CD4-positive, alpha-beta T cell treated with Interleukin-2 at 100 ng/mL for 4 hours (primary cell): ENCODE measurements at regions not wholly inside any gene's neighbourhood (a gene's known extent, or its start where the extent isn't known, plus 50 kb on each side); places are given as distances from the start of the nearest gene placed in this dataset.
"Not testable (repeated sequence)": the region's sequence is repeated elsewhere in the genome, so short reads cannot be mapped to it uniquely, and the experiment has no call there.

Experiments used
- DNase-seq: peaks from one replicate; pipeline ENCODE4 v3.0.0-alpha.2; 2020; ENCODE audit warnings: low spot score

DNA sequence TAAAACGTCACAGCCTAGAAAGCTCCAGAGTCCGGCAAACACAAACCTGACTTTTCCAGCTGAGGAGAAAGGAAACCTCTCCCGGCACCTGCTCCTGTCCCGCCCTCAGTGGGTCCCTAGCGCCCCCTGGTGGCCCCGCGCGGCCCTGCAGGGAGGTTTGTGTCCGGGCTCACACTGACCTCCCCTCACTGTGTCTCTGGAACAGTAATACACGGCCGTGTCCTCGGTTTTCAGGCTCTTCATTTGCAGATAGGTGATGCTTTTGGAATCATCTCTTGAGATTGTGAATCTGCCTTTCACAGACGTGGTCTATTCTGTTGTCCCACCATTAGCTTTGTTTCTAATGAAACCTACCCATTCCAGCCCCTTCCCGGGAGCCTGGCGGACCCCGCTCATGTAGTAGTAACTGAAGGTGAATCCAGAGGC lies 731.2 kb downstream of the TMEM121 start:
- peak; percentile 64 for DNase-seq

DNA sequence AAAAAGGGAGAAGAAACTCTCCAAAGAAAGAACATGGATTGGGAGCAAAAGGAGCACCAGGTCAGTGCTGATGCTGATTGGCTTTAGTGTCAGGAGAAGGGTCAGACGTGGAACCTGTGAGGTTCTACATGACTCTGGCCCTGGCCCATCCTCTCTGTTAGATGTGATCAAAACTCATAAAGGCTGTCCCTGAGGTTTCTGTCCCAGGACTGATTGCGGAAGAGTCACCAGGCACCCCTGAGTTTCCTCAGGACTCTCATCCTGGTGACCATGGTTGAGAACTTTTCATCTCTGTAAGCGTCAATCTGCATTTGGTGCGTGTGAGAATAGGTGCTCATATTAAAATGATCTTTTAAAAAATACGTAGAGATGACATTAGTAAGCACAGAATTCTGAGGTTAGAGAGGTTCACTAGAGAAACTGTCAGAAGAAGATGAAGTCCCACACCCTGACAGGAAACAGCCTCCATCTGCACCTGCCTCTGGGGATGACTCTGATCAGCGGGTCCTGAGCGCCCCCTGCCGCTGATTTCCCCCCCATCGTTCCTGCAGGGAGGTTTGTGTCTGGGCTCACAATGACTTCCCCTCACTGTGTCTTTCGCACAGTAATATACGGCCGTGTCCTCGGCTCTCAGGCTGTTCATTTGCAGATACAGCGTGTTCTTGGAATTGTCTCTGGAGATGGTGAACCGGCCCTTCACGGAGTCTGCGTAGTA lies 741.8 kb downstream of the TMEM121 start:
- peak; percentile 77 for DNase-seq

DNA sequence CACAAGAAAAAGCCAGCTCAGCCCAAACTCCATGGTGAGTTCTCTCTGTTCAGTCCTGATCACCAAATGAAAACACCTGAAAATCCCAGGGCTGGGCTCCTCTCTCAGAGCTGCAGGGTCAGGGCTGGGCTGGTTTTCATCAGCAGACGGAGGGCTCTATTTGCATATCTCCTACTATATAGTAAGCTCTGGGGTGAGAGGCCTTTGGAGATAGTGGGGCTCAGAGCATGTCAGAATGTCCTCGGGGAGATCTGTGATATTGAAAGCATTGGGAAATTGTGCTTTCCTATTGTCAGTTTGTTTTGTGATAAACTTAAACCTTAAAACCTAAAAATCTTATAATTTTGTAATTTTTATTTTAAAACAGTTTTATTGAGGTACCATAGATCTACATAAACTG lies 742.6 kb downstream of the TMEM121 start:
- DNase-seq, result no peak

DNA sequence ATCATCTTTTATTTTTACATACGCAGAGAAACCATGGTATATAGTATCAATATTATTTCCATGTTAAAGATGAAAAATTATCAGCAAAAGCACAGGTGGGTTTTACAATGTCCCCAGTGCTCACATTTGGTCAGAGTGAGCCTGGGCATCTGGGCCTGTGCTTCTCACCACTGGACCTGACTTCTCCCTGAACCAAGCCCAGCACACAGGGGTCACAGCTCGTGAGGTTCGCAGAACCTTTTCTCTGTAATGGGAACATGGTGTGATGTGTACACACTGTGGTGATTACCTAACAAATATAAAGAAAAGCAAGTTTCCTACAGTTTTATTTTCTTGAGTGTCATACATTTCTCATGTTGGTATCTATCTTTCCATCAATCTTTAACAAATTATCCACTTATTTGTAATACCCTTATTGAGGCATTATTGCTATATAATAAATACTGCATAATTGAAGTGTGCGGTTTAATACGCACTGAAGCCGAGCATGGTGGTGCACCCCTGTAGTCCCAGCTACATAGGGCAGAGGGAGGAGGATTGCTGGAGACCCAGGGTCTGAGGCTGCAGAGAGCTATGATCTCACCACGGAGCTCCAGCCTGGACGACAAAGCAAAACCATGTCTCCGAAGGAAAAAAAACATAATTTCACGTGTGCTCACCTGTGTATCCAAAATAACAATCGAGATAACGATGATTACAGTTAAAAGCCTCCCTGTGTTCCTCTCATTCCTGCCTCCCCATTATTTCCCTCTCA lies 743.2 kb downstream of the TMEM121 start:
- DNase-seq, result no peak

DNA sequence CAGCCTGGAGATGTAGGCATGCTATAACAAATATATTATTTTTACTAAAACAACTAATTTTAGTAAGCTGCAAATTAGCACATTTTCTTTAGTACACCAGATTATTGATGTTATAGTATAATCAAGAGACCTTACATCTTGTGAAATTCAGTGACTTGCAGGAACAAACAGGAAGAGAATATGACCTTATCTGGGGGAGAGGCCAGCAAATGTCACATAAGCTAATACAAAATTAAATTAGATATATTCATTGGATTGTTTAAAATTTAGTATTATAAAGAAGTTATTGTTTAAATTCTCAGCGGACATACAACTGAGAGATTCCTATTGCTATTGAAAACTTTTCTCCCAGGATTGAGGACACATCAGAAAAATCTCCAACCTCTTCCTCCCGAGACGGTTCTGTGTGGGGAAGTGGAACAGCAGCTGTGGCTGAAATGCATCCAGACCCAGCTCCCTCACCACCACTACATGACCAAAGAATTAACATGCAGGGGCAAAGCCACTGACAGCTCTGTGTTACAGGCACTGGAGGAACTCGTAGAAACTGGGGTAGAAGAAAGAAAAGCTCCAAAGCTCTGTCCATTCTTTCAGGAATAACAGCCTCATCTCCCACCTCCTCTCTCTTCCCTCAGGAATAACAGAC lies 744.2 kb downstream of the TMEM121 start:
- DNase-seq, result not testable (repeated sequence)

DNA sequence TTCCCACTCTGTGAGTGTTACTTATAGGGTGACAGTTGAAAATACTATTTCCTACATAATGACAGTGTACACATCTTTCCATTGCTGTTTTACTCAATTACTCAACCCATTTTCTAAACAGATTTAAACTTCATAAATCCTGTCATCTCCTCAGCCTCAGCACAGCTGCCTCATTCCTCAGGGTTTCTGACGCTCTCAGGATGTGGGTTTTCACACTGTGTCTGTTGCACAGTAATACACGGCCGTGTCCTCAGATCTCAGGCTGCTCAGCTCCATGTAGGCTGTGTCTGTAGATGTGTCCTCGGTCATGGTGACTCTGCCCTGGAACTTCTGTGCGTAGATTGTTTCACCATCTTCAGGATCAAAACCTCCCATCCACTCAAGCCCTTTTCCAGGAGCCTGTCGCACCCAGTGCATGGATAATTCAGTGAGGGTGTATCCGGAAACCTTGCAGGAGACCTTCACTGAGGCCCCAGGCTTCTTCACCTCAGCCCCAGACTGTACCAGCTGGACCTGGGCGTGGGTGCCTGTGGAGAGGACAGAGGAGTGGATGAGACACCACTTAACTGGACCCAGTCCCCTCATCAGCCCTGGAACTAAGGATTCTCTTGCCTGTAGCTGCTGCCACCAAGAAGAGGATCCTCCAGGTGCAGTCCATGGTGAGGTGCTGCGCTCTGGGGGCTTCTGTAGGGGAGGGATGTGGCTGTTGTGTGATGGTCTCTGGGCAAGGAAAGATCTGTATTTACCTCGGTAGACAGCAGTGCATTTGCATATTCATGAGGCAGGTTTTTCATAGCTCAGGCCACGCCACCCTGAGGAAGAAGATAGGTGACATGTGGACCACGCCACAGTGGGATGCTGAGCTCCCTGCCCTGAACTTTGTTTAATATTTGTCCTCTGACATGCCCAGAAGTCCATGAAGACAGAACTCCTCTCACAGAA lies 750.2 kb downstream of the TMEM121 start:
- DNase-seq, result no peak

DNA sequence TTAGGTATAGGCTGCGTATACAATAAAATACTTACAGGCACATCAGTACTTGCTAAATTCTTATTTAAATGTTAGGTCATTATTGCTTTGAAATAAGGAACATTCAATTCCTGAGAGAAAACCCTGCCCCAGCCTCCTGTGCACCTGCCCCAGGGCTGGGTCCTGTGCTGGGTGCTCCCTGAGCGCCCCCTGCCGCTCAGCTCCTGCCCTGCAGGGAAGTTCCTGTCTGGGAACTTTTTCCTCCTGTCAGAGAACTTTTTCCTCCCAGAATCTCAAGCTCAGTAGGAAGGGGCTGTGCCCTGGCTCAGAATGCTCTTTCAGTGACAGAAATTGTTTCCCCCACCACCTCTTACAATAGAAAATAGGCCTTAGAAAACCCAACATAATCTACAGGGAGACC lies 751.1 kb downstream of the TMEM121 start:
- no peak for DNase-seq

DNA sequence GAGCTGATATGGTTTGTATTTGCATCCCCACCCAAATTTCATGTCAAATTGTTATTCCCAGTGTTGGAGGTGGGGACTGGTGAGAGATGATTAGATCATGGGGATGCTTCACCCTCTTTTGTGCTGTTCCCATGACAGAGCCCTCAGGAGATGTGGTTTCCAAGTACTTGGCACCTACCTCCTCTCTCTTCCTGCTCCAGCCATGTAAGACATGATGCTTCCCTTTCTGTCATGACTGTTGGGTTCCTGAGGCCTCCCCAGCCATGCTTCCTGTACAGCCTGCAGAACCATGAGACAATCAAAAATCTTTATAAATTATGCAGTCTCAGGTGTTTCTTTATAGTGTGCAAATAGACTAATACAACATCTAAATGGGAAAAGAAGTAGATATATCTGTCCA lies 754.5 kb downstream of the TMEM121 start:
- DNase-seq, result no peak

DNA sequence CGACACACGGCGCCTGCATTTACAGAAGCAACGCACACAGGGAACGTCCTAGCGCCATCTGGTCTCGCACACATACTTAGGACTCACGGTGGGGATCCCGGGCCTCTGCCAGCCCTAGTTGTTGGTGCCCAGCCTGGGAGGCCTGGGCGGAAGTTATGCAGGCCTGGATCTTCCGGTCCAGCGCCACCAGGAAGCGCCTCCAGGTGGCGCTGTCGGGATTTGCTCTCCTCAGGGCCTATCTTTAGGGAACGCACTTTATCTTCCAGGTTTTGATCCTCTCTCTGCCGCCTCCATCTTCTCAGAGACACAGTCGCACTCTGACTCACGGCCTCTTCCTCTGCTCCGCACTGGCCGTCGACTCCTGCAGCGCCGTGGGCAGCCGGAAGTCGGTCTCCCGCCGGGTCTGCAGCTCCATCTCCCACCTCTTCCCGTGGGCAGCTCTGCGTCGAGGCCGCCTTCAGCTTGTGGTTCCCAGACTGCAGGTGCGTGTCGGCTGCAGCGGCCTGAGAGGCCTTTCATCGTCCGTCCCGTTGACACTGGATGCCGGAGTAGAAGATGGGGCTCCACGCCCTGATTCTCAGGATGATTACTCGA lies 760.4 kb downstream of the TMEM121 start:
- DNase-seq, result no peak

DNA sequence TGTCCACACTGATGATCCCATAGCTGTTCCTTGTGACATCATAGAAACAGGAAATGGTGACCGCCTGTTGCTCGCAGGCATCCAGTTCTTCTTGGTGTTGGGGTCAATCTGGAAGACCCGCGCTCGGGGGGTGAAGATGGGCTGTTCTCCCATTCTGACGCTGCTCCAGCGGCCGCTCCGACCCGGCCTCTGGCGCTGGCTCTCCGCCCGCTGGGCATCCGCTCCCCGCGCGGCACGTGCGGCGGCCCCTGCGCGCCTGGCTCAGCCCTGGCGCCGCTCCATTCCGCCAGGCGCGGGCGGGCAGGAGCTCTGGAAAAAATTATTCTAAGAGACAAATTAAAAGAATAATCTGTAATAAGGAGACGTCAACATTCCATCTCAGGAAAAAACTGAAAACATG lies 761.1 kb downstream of the TMEM121 start:
- no peak for DNase-seq

DNA sequence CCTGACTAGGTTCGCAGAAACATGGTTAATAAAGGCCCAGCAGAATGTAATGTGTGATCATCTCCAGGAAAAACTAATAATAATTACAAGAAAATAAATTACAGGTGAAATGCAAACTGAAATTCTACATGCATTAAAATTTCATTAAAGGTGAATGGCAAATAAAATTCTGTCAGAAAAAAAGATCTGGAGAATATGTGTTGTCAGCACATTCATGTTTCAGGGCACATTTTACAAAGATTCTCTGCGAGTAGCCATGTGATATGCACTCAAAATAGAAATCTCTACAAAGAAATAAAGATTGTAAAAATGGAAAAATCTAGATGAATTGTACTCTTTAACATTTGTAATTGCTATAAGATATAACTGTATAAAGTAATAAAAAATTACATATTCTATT lies 765.2 kb downstream of the TMEM121 start:
- no peak for DNase-seq

DNA sequence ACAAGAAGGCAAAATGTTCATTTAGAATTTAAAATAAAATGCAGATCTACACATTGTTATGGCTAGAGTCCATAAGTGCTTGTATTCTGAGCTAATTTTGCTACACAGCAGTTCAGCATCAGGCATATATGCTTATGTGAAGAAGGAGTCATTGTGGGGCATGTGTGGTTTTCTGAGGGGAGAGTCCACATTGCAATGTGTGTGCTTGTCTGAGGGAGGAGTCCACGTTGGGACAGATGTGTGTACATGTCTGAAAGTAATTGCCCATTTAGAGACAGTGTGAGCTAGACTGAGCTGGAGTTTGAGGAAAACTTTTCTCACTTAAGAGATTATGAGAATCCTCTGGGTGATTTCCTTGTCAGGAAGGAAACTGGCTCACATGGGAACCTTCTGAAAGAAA lies 767.9 kb downstream of the TMEM121 start:
- no peak for DNase-seq

DNA sequence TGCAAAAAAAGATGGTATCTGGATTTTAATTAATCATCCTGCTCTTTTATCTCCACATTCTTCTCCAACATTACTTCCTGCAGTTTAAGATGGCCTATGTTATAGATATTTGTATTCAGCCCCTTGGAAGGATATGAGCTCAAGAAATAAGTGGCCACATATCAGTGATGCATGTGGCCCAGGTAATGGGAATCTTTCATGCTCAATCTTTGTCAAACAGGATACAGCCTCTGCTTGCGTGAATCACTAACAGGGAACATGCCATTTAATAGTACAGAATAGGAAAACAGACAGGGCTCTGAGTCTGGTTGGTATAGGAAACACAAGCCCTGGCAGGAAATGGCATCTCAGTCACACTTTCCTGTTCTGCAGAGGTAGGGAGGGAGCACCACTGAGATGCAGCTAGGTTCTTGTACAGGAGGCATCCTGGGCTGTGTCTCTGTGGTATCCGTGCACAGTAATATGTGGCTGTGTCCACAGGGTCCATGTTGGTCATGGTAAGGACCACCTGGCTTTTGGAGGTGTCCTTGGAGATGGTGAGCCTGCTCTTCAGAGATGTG lies 774.6 kb downstream of the TMEM121 start:
- DNase-seq, result not testable (repeated sequence)

DNA sequence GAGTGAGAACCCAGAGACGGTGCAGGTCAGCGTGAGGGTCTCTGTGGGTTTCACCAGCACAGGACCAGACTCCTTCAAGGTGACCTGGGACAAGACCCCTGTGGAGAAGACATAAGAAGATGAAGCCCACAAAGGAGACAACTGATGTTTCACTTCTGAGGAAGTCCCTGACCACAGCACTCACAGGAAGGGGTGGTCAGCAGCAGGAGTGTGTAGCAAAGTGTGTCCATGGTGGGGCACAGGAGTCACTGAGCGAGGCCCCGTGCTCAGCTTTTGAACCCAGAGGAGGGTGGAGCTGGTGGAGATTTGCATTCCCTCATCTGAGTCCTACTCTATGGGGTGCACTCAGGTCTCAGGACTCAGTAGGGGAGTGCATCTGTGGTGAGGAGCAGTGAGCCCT lies 775.2 kb downstream of the TMEM121 start:
- not testable (repeated sequence) for DNase-seq

DNA sequence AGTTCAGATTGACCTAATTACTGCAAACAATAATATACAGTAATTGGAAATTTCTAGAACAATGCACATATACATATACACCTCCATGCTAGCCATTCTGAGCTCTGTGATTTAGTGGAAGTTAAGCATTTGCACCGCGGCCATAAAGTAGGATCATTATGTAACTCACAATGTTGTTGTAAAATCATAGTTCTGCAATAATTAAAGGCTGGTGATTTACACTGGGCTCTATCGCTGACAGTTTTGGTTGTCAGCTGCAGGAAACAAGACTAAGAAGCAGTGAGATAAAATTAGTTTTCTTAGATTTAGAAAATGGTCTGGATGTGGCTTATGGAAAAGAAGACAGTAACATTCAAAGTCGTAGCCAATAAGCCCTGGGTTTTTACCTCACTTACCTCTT lies 776.3 kb downstream of the TMEM121 start:
- DNase-seq, result no peak

DNA sequence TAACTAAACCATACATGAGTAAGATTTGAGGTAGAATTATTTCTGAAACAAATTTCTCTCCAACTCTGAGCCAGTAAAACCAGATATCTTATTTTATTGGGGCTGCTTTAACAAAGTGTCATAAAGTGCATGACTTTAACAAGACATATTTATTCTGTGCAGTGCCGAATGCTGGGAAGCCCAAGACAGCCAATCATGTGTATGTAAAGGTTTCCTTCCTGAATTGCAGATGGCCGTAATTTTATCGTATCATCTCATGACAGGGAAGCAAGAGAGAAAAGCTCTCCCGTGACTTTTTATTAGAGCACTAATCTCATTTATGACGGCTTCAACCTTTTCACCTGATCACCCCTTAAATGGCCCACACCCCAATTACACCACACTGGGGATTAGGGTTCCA lies 777.9 kb downstream of the TMEM121 start:
- DNase-seq, result no peak

DNA sequence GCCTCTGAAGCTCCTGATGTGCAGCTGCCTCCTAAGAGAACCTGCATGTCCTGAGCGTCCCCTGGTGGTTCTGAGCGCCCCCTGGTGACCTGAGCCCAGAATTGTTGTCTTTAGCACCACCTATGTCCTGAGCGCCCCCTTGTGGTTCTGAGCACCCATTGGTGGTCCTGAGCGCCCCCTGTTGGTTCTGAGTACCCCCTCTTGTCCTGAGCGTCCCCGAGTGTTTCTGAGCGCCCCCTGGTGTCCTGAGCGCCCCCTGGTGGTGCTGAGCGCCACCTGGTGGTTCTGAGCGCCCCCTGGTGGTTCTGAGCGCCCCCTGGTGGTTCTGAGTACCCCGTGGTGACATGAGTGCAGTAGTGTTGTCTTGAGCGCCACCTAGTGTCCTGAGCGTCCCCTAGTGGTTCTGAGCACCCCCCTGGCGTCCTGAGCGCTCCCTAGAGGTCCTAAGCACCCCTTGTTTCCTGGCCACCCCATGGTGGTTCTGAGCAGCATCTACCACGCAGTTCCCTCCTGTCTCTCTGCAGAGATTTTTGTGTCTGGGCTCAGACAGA lies 782.5 kb downstream of the TMEM121 start:
- DNase-seq, result peak; percentile 56

DNA sequence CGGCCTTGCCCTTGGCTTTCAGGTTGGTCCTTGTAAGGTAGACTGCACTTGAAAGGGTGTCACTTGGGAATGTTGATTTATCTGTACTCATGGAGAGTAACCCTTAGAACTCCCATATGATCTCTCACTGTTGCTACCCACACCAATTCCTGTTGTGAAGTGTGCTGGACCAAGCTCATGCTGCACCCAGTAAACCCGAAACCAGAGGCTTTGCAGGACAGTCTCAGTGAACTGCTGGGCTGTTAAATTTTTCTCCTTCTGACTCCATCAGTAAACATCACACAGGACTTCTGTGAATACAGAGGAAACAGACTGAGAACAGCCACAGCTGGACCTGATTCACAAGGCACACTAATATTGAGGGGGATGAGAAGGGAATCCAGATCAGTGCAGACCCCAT lies 783.0 kb downstream of the TMEM121 start:
- DNase-seq, result no peak

DNA sequence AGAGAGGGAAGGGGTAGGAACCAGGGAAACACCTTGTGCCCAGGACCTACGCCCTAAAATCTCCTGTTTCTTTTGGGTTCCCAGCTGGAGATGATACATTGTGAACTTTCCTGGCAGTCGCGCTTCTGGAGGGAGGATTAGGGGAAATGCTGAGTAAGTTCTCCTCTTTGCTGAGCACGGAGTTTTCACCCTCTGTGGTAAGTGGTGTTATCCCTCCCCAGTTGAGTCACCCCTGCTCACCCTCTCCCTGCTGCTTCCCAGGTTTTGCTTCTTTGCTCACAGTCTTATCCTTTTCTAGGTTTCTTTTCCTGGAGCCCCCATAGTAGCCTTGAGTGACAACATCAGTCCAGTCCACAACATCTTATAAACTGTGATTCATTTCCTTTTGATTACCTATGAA lies 789.1 kb downstream of the TMEM121 start:
- no peak for DNase-seq

DNA sequence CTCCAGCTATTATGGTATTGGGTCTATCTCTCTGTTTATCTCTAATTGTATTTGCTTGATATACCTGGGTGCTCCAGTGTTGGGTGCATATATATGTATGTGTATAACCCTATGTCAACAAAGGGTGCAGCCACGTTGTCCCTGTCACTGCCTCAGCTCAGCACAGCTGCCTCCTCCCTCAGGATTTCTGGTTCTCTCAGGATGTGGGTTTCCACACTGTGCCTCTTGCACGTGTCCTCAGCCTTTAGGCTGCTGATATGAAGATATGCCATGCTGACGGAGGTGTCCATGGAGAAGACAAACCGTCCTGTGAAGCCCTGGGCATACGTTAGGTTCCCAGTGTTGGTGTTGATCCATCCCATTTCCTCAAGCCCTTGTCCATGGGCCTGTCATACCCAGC lies 791.2 kb downstream of the TMEM121 start:
- no peak for DNase-seq

DNA sequence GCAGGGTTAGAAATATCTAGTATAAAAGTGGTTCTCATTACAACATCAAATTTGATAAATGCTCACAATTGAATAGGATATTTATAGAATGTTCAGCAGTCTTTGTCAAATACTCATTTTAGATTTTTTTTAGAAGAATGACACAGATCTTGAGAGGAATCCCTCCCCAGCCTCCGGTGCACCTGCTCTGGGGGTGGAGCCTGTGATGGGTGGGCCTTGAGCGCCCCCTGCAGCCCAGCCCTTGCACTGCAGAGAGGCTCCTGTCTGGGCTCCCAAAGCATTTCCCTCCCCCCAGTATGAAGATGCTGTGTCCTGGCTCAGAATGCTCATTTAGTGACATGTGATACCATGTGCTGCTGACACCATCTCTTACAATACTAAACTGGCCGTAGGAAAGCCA lies 792.3 kb downstream of the TMEM121 start:
- DNase-seq, result peak; percentile 32
